ENCODE measurements at regions not wholly inside any gene's neighbourhood (a gene's known extent, or its start where the extent isn't known, plus 50 kb on each side); places are given as distances from the start of the nearest gene placed in this dataset.
"Not testable (repeated sequence)": the region's sequence is repeated elsewhere in the genome, so short reads cannot be mapped to it uniquely, and the experiment has no call there.

- H3K27me3 ChIP-seq (ENCODE audit: control insufficient read depth, insufficient read depth, low read length), result no peaks in the 10 kb centered on the region
- no peaks in the 10 kb centered on the region for H3K36me3 ChIP-seq (ENCODE audit: control insufficient read depth, insufficient read depth, low read length)
- FAIRE-seq (no peak), DNase-seq (ENCODE audit: low read depth) (no peak)
- no peak for TF ChIP-seq CTCF (IDR thresholded peaks at IDR 0.05; ENCODE audit: insufficient read depth, low read length, severe bottlenecking)
- no peak overlapping the region for H3K4me3 ChIP-seq (ENCODE audit: low read depth, low read length)
Observed at GRCh38 chr1:8226747-8227146, 91.2 kb upstream of the SLC45A1 start.

- H3K27me3 ChIP-seq (ENCODE audit: control insufficient read depth, insufficient read depth, low read length); H3K36me3 ChIP-seq (ENCODE audit: control insufficient read depth, insufficient read depth, low read length); DNase-seq (ENCODE audit: low read depth); FAIRE-seq; H3K4me3 ChIP-seq (ENCODE audit: low read depth, low read length): not testable (repeated sequence)
Observed at GRCh38 chr1:8226024-8226423, 91.9 kb upstream of the SLC45A1 start.

- DNase-seq (ENCODE audit: low read depth), result peak; percentile 56
- FAIRE-seq, result no peak
- no peak overlapping the region for H3K4me3 ChIP-seq (ENCODE audit: low read depth, low read length)
- H3K27me3 ChIP-seq (ENCODE audit: control insufficient read depth, insufficient read depth, low read length), result no peaks in the 10 kb centered on the region
- no peaks in the 10 kb centered on the region for H3K36me3 ChIP-seq (ENCODE audit: control insufficient read depth, insufficient read depth, low read length)
- no peak for TF ChIP-seq CTCF (IDR thresholded peaks at IDR 0.05; ENCODE audit: insufficient read depth, low read length, severe bottlenecking)
Observed at GRCh38 chr1:8223526-8223925, 94.4 kb upstream of the SLC45A1 start.

GRCh38 chr1:8222789-8223188, 95.1 kb upstream of the SLC45A1 start:
- no peaks in the 10 kb centered on the region for H3K36me3 ChIP-seq (ENCODE audit: control insufficient read depth, insufficient read depth, low read length)
- no peak overlapping the region for H3K4me3 ChIP-seq (ENCODE audit: low read depth, low read length)
- no peak for FAIRE-seq
- no peak for DNase-seq (ENCODE audit: low read depth)
- no peak for TF ChIP-seq CTCF (IDR thresholded peaks at IDR 0.05; ENCODE audit: insufficient read depth, low read length, severe bottlenecking)
- H3K27me3 ChIP-seq (ENCODE audit: control insufficient read depth, insufficient read depth, low read length), result no peaks in the 10 kb centered on the region

GRCh38 chr1:8219530-8219929, 98.4 kb upstream of the SLC45A1 start:
- no peak for DNase-seq (ENCODE audit: low read depth)
- TF ChIP-seq CTCF (IDR thresholded peaks at IDR 0.05; ENCODE audit: insufficient read depth, low read length, severe bottlenecking), result no peak
- FAIRE-seq, result no peak
- no peaks in the 10 kb centered on the region for H3K36me3 ChIP-seq (ENCODE audit: control insufficient read depth, insufficient read depth, low read length)
- H3K27me3 ChIP-seq (ENCODE audit: control insufficient read depth, insufficient read depth, low read length), result no peaks in the 10 kb centered on the region
- no peak overlapping the region for H3K4me3 ChIP-seq (ENCODE audit: low read depth, low read length)

GRCh38 chr1:8218351-8219092, 99.4 kb upstream of the SLC45A1 start:
- no peaks in the 10 kb centered on the region for H3K36me3 ChIP-seq (ENCODE audit: control insufficient read depth, insufficient read depth, low read length)
- DNase-seq (ENCODE audit: low read depth) (peak; percentile 23), FAIRE-seq (peak; percentile 94)
- no peak overlapping the region for H3K4me3 ChIP-seq (ENCODE audit: low read depth, low read length)
- TF ChIP-seq CTCF (IDR thresholded peaks at IDR 0.05; ENCODE audit: insufficient read depth, low read length, severe bottlenecking), result no peak
- H3K27me3 ChIP-seq (ENCODE audit: control insufficient read depth, insufficient read depth, low read length), result no peaks in the 10 kb centered on the region

All from bronchial epithelial cell (primary cell).